DOHH2 (cell line): ENCODE measurements at regions not wholly inside any gene's neighbourhood (a gene's known extent, or its start where the extent isn't known, plus 50 kb on each side); places are given as distances from the start of the nearest gene placed in this dataset.

Experiments used
- H3F3A ChIP-seq: fragments of 200-600 bp; sonication (generic), shearing (Covaris generic); 2 replicates; pipeline ENCODE4 v1.6.0; 2016; ENCODE audit warnings: antibody characterized with exemption, mild to moderate bottlenecking; ENCODE audit not compliant: control insufficient read depth, insufficient read depth
- H3K27ac ChIP-seq: fragments of 200-600 bp; sonication (generic); 2 replicates; pipeline ENCODE4 v1.5.1; 2014; ENCODE audit warnings: low read depth, mild to moderate bottlenecking, low read length, moderate library complexity
- H3K27me3 ChIP-seq: fragments of 200-600 bp; sonication (generic); 2 replicates; pipeline ENCODE4 v1.6.1; 2014; ENCODE audit warnings: mild to moderate bottlenecking, low read length, mixed read lengths; ENCODE audit not compliant: control insufficient read depth
- H3K36me3 ChIP-seq: fragments of 200-600 bp; sonication (generic); 2 replicates; pipeline ENCODE4 v1.6.1; 2014; ENCODE audit warnings: mild to moderate bottlenecking, low read length, moderate library complexity, mixed read lengths; ENCODE audit not compliant: control insufficient read depth
- H3K4me1 ChIP-seq: fragments of 200-600 bp; sonication (generic); 2 replicates; pipeline ENCODE4 v1.6.1; 2014; ENCODE audit warnings: mild to moderate bottlenecking, low read length, mixed read lengths; ENCODE audit not compliant: control insufficient read depth
- H3K4me2 ChIP-seq: fragments of 200-600 bp; sonication (generic); 2 replicates; pipeline ENCODE4 v1.6.0; 2014; ENCODE audit warnings: mild to moderate bottlenecking, low read length, moderate library complexity
- H3K4me3 ChIP-seq: fragments of 200-600 bp; sonication (generic); 2 replicates; pipeline ENCODE4 v1.5.1; 2014; ENCODE audit warnings: mild to moderate bottlenecking, low read length, mixed read lengths
- H3K79me2 ChIP-seq: fragments of 200-600 bp; sonication (generic); 2 replicates; pipeline ENCODE4 v1.6.1; 2014; ENCODE audit warnings: mild to moderate bottlenecking, low read length, mixed read lengths; ENCODE audit not compliant: control insufficient read depth
- H3K9me2 ChIP-seq: fragments of 200-600 bp; sonication (generic); replicated peaks from 2 replicates; pipeline ENCODE4 v1.6.1; 2014; ENCODE audit warnings: mild to moderate bottlenecking, low read length, mixed read lengths; ENCODE audit not compliant: control insufficient read depth
- H3K9me3 ChIP-seq: fragments of 200-600 bp; sonication (generic); 2 replicates; pipeline ENCODE4 v1.6.1; 2014; ENCODE audit warnings: antibody characterized with exemption, low read length, mixed read lengths; ENCODE audit not compliant: control insufficient read depth, insufficient read depth
- H4K20me1 ChIP-seq: fragments of 200-600 bp; sonication (generic); 2 replicates; pipeline ENCODE4 v1.6.0; 2014; ENCODE audit warnings: low read depth, mild to moderate bottlenecking, antibody characterized with exemption, low read length, moderate library complexity; ENCODE audit not compliant: control insufficient read depth, insufficient read depth
- EZH2phosphoT487 ChIP-seq: fragments of 200-600 bp; sonication (generic); IDR thresholded peaks from 2 replicates; pipeline ENCODE4 v1.6.1; 2017; ENCODE audit warnings: borderline replicate concordance, mild to moderate bottlenecking, antibody characterized with exemption, low read length, moderate library complexity, mixed read lengths
- TF ChIP-seq, protein P1 (sequence below): fragments of 200-600 bp; sonication (generic); IDR thresholded peaks from one replicate; pipeline ENCODE4 v1.5.1; 2014; ENCODE audit warnings: antibody characterized with exemption, mild to moderate bottlenecking, low read depth, low read length; ENCODE audit not compliant: poor library complexity, severe bottlenecking

GRCh38 chr18:61057443-61057842 lies 275.8 kb upstream of the CDH20 start:
- Histone ChIP-seq H3K27me3 (no peaks in the 10 kb centered on the region), H3F3A (no peaks in the 10 kb centered on the region), H3K4me3 (no peak overlapping the region), H3K79me2 (no peaks in the 10 kb centered on the region), H3K4me2 (no peak overlapping the region), H3K27ac (no peak overlapping the region), H3K9me3 (no peaks in the 10 kb centered on the region), H4K20me1 (no peaks in the 10 kb centered on the region), H3K9me2 (no peaks in the 10 kb centered on the region), H3K36me3 (no peaks in the 10 kb centered on the region), H3K4me1 (no peaks in the 10 kb centered on the region)
- TF ChIP-seq EZH2phosphoT487 = no peak
- TF ChIP-seq, protein P1, sequence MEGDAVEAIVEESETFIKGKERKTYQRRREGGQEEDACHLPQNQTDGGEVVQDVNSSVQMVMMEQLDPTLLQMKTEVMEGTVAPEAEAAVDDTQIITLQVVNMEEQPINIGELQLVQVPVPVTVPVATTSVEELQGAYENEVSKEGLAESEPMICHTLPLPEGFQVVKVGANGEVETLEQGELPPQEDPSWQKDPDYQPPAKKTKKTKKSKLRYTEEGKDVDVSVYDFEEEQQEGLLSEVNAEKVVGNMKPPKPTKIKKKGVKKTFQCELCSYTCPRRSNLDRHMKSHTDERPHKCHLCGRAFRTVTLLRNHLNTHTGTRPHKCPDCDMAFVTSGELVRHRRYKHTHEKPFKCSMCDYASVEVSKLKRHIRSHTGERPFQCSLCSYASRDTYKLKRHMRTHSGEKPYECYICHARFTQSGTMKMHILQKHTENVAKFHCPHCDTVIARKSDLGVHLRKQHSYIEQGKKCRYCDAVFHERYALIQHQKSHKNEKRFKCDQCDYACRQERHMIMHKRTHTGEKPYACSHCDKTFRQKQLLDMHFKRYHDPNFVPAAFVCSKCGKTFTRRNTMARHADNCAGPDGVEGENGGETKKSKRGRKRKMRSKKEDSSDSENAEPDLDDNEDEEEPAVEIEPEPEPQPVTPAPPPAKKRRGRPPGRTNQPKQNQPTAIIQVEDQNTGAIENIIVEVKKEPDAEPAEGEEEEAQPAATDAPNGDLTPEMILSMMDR = no peak

DNA sequence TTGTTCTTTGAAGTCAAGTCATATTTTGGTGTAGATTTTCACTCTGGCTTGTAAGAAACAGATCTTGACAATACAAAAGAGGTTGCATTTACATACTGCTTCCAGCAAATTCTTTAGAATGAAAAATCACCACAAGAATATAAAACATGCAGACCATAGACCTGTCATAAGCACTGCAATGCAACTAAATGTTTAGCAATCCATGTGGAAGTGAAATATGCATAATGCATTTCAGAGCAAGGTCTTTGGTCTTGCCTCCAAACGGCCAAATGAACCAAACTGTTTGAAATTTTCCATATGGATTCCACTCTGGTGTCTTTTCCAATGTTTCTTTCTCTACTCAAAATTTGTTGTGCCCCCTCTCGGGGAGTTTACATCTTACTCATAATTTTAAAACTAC lies 271.0 kb upstream of the CDH20 start:
- no peaks in the 10 kb centered on the region for H3K4me1 ChIP-seq
- TF ChIP-seq, protein P1 = no peak
- no peak for TF ChIP-seq EZH2phosphoT487
- no peaks in the 10 kb centered on the region for H3K9me2 ChIP-seq
- no peaks in the 10 kb centered on the region for H3K79me2 ChIP-seq
- no peaks in the 10 kb centered on the region for H3K9me3 ChIP-seq
- no peak overlapping the region for H3K4me2 ChIP-seq
- no peaks in the 10 kb centered on the region for H3F3A ChIP-seq
- H4K20me1 ChIP-seq = no peaks in the 10 kb centered on the region
- H3K36me3 ChIP-seq = no peaks in the 10 kb centered on the region
- H3K27me3 ChIP-seq = no peaks in the 10 kb centered on the region
- H3K27ac ChIP-seq = no peak overlapping the region
- no peak overlapping the region for H3K4me3 ChIP-seq

- Histone ChIP-seq H3F3A (no peaks in the 10 kb centered on the region), H3K9me3 (no peaks in the 10 kb centered on the region), H3K9me2 (no peaks in the 10 kb centered on the region), H3K27me3 (no peaks in the 10 kb centered on the region), H3K4me3 (no peak overlapping the region), H4K20me1 (no peaks in the 10 kb centered on the region), H3K27ac (no peak overlapping the region), H3K79me2 (no peaks in the 10 kb centered on the region), H3K4me2 (no peak overlapping the region), H3K4me1 (no peaks in the 10 kb centered on the region), H3K36me3 (no peaks in the 10 kb centered on the region)
- TF ChIP-seq EZH2phosphoT487 = no peak
- TF ChIP-seq, protein P1 = no peak
Measured at GRCh38 chr18:61064911-61065310, 268.3 kb upstream of the CDH20 start.

DNA sequence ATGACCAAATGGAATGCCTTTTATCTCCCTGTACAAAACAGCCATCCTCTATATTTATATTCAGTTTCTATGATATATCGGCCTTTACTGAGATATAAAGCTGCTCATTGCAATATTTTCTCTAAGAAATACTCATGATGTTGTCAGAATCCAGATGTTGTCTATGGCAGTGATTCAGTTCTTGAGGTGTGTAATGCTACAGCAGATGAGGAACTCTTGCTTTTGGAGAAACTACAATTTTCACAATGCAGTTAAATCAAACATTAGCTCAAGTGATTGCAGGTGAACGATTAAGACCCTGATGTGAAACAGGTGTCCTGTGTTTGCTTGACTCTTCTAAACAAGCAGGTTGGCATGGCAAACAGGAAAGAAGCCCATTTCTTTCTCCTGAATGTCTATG lies 256.2 kb upstream of the CDH20 start:
- no peak overlapping the region for H3K27ac ChIP-seq
- no peaks in the 10 kb centered on the region for H3K9me3 ChIP-seq
- H3K27me3 ChIP-seq = no peaks in the 10 kb centered on the region
- no peak overlapping the region for H3K4me3 ChIP-seq
- no peak overlapping the region for H3K4me2 ChIP-seq
- H3K79me2 ChIP-seq = no peaks in the 10 kb centered on the region
- H3F3A ChIP-seq = no peaks in the 10 kb centered on the region
- TF ChIP-seq, protein P1 = no peak
- TF ChIP-seq EZH2phosphoT487 = no peak
- no peaks in the 10 kb centered on the region for H3K4me1 ChIP-seq
- H3K36me3 ChIP-seq = no peaks in the 10 kb centered on the region
- H4K20me1 ChIP-seq = no peaks in the 10 kb centered on the region
- H3K9me2 ChIP-seq = no peaks in the 10 kb centered on the region
